T-helper 9 cell (primary cell): ENCODE measurements at regions not wholly inside any gene's neighbourhood (a gene's known extent, or its start where the extent isn't known, plus 50 kb on each side); places are given as distances from the start of the nearest gene placed in this dataset.
"Not testable (repeated sequence)": the region's sequence is repeated elsewhere in the genome, so short reads cannot be mapped to it uniquely, and the experiment has no call there.

Experiments used
- DNase-seq: peaks from one replicate; pipeline ENCODE4 v3.0.0-alpha.2; 2020

- no peak for DNase-seq
These were observed 132.1 kb upstream of the CDK6 start for GRCh38 chr7:92968502-92968901.

GRCh38 chr7:92967238-92967637 is 130.9 kb upstream of the CDK6 start:
- no peak for DNase-seq

GRCh38 chr7:92964141-92964540 is 127.8 kb upstream of the CDK6 start:
- DNase-seq, result no peak

DNA sequence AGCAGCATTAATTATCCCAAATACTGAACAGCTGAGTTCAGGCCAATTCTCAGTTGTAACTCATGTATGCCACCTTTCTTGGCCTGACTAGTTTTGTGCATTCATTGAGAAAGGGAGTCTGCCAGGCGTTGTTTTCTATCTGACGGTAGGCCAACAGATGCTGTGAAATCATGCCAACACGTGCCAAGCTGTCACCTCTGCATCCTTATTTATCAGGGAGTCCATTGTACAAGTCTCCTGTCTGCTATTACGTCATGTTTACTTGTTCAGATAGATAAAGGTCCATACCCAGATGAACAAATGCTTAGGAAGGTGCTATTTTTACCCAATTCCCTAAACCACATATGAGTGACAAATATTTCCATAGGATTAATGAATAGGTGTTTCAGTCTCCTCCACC is 127.2 kb upstream of the CDK6 start:
- no peak for DNase-seq

GRCh38 chr7:92961961-92962360 is 125.6 kb upstream of the CDK6 start:
- no peak for DNase-seq

- DNase-seq, result no peak
These were observed 120.2 kb upstream of the CDK6 start for GRCh38 chr7:92956575-92956974.

- no peak for DNase-seq
These were observed 118.7 kb upstream of the CDK6 start for GRCh38 chr7:92955081-92955480.

- no peak for DNase-seq
These were observed 117.3 kb upstream of the CDK6 start for GRCh38 chr7:92953657-92954056.

DNA sequence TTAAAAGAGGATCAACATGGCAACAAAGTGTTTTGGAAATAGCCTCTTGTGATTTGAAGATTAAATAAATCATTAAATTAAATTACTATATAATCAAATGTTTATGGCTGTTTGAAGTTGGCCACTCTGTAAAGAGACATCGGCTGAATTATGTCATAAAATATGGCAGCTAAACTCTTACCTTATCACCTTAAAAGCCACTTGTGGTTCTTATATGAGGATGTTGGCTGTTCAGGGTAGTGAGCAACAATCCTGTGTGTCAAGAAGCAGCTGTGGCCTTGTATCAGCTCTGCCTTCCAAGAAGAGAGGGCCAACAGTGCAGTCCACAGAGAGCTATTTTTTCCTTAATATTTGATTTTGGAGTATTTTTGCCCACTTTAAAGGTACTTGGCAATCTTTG is 113.4 kb upstream of the CDK6 start:
- DNase-seq, result no peak

DNA sequence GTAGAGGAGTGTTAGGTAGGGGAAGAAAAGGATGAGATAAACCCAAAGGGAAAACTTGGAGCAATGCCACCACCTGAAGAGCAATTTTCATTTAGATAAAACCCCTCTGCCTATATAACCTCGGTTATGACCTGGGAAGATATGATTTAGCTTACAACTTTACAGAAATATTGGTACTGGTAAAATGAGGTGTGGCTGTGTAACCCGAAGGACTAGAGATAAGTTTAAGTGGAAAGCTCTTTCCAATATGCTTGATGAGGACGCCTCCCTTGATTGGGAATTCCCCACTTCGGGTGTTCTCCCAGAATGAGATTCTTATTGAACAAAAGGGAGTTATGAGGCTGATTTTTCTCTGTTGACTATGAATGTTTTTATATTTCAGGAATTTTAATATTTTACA is 109.5 kb upstream of the CDK6 start:
- no peak for DNase-seq

GRCh38 chr7:92944633-92945032 is 108.3 kb upstream of the CDK6 start:
- no peak for DNase-seq

DNA sequence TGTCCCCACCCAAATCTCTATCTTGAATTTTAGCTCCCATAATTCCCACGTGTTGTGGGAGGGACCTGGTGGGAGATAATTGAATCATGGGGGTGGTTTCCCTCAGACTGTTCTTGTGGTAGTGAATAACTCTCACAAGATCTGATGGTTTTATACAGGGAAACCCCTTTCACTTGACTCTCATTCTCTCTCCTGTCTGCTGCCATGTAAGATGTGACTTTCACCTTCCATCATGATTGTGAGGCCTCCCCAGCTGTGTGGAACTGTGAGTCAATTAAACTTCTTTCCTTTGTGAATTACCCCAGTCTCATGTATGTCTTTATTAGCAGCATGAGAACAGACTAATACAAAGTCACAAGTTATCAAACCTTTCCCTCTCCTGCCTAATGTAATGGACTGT is 106.3 kb upstream of the CDK6 start:
- not testable (repeated sequence) for DNase-seq

- DNase-seq, result no peak
These were observed 103.4 kb upstream of the CDK6 start for GRCh38 chr7:92939666-92940360.

DNA sequence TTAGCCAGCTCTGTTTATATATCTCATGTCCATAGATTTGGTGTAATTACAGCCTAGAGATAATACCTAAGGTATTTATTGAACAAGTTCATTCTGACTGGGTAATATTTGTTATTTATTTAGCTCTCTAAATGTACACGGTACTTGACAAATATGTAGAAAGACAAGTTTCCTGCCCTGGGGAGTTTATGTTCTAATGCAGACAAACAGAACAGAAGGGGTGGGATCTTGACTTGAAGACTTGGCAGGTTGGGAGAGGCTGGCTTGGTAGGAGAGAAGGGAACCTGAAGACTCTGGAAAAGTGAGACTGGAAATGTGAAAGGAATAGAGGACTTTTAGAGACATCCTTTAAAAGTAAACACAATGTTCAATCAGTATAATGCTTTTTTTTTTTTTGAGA is 97.7 kb upstream of the CDK6 start:
- no peak for DNase-seq

GRCh38 chr7:92932450-92932849 is 96.1 kb upstream of the CDK6 start:
- no peak for DNase-seq

- DNase-seq, result no peak
These were observed 94.0 kb upstream of the CDK6 start for GRCh38 chr7:92930404-92930803.

- DNase-seq, result no peak
These were observed 90.3 kb upstream of the CDK6 start for GRCh38 chr7:92926697-92927044.

- no peak for DNase-seq
These were observed 89.7 kb upstream of the CDK6 start for GRCh38 chr7:92925876-92926696.

GRCh38 chr7:92924800-92925199 is 88.4 kb upstream of the CDK6 start:
- DNase-seq, result no peak

DNA sequence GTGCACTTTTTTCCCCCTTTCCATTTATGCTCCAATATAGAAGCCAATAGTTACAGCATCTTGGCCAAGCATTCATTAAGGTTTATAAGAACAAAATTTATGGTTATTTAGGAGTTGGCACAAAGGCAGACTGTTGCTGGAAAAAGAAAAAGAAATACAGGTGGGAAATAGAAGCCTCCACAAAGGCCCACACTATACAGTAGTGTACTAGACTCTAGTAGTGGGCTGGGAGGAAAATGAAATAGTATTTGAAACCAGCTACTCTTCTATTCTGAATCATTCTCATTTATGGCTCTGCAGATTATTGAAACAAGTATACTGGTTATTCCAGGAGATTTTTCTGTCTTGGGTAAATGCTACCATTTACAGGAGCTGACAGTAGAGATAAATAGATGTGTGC is 80.9 kb upstream of the CDK6 start:
- DNase-seq, result no peak

- no peak for DNase-seq
These were observed 80.4 kb upstream of the CDK6 start for GRCh38 chr7:92916770-92917224.

GRCh38 chr7:92915348-92915747 is 79.0 kb upstream of the CDK6 start:
- no peak for DNase-seq

- no peak for DNase-seq
These were observed 78.3 kb upstream of the CDK6 start for GRCh38 chr7:92914645-92915044.

DNA sequence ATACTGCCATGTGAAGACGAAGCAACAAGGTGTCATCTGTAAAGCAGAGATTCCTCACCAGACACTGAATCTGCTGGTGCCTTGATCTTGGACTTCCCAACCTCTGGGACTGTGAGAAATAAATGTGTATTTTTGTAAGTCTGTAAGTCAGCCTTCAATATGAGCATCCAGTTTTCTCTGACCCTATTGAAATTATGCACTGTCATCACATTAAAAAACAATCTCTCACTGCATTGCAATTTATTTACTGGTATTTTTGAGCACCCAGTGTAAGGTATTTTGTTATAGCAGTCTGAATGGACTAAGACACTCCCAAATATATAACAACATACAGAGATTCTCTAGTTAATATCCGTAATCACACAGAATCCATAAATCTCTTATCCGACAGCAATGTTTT is 77.5 kb upstream of the CDK6 start:
- DNase-seq, result no peak

- no peak for DNase-seq
These were observed 74.6 kb upstream of the CDK6 start for GRCh38 chr7:92910976-92911375.
